GM19239 (cell line): ENCODE measurements at regions not wholly inside any gene's neighbourhood (a gene's known extent, or its start where the extent isn't known, plus 50 kb on each side); places are given as distances from the start of the nearest gene placed in this dataset.

ENCODE experiments used
- DNase-seq: peaks from one replicate; pipeline ENCODE4 v3.0.0; 2011; ENCODE audit warnings: low spot score; ENCODE audit not compliant: insufficient read length
- FAIRE-seq: peaks from 2 replicates; lab custom pipeline; 2011; peaks lifted over from hg19 to GRCh38; lab: Jason Lieb, UNC

DNA sequence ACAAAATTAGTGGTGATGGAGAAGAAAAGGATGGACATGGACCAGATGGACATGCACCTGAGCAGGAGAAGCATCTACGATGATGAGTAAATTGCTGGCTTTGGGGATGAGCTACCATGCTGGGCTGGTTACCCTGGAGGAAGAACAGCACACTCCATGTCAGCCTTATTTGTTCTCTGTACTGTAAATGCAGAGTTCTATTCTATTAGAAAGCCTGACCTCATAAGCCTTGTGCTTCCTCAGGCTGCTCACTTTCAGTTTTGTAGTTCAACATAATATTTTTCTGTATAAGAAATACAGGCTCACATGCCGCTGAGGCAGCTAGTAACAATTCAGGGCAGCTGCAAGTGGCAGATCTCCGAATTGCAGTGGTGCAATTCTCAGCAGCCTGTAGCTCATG lies 249.6 kb downstream of the PLA2G4A start:
- DNase-seq: no peak
- no peak for FAIRE-seq

DNA sequence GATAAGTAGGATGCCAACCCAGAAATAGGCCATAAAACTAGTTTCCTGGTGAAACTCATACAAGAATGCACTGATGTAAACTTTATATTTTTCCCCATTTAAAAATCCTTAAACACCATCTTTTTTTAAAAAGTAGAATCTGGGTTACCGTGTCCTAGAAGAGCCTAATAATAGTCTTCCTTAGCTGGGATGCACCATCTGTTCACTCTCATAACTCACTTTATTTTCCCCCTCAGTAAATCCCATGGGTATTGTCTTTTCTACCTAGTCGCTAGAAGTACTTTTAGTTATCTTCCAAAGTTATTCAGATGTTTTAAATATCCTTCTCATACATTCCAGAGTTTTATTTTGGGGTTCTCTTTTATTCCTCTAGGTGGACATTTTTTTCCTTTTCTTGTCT lies 250.2 kb downstream of the PLA2G4A start:
- DNase-seq: no peak
- no peak for FAIRE-seq

DNA sequence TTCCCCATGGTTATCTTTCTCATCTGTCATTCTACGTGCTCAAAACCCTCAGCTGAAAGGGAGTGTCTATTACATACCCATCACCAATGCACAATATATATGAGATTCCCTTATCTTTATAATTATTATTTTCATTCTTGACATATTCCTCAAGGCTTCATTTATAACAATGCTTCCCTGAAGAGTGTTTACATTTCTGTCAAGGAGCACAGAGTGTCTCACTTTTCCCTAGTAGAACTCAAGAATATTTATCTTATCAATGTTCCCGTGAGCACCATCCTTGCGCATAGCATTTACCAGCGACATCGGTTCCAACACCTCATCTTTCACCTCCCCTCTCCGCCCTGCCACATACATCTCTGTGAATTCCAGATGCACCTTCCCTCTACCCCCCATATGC lies 250.6 kb downstream of the PLA2G4A start:
- DNase-seq (no peak), FAIRE-seq (no peak)

DNA sequence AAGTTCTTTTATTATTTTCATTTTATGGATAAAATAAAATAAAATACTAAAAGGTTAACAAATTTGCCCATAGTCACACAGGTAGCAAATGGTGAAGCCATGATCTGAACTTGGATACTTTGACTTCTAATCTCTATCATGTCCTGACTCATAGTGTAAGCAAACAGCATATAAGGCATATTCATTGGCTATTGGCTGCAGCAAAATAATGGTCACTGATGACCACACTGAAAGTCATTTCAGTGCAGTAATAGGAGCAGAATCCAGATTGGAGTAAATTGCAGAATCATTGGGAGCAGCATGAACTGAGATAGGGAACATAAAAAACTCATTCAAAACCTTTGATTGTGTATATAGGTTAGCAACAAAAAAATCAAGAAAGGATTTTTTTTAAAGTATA lies 262.9 kb downstream of the PLA2G4A start:
- DNase-seq (no peak), FAIRE-seq (no peak)

DNA sequence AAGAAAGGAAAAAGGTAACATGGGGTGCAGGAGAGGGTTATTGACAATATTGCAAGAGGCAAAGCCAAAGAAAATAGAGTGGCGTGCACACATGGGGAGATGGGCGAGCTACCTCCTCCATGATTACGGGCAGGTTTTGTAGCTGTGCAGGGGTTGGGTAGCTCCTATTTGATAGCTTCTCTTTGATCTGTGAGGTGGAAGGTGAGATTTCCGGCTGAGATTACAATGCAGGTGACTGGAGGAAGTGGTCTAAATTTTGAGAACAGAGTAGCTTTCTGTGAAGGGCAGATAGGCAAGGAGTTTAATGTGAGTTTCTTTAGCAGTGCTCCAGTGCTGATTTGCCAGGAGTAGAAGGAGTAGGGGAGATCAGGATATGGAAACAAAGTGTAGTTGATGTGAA lies 263.4 kb downstream of the PLA2G4A start:
- DNase-seq (no peak), FAIRE-seq (no peak)

DNA sequence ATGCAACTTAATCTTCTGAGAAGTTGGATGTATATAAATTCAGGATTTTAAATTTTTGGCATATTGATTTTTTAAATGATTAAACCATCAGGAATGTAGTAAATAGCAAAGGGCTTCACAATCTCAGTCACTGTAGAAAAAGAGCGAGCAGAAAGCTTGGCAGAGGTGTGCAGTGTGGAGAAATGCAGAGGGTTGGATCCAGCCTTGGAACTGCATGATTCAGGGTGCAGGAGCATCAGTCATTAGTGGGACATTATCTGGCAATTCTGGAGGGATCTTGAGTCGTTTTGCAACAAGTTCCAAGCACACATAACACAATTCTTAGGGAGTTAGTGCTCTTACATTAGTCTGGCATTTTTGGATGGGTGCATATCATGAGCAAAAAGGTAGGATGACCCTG lies 267.9 kb downstream of the PLA2G4A start:
- FAIRE-seq: no peak
- no peak for DNase-seq

DNA sequence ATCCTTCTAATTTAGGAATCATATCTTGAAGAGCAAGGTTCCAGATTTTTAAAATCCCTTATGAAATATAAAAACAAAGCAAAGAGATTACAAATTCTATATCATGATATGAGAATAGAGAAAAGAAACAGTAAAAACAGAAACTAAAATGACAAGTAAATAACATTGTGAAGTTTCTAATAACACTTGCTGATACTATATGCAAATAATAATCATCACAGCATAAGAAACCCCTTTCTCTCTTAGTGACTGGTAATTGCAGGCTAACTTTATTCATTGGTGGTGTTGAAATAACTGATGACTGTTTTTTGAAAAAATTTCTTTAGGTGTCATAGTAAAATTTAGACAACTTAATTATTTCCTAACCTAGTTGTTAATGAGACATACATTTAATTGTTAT lies 281.6 kb downstream of the PLA2G4A start:
- DNase-seq: no peak
- no peak for FAIRE-seq

DNA sequence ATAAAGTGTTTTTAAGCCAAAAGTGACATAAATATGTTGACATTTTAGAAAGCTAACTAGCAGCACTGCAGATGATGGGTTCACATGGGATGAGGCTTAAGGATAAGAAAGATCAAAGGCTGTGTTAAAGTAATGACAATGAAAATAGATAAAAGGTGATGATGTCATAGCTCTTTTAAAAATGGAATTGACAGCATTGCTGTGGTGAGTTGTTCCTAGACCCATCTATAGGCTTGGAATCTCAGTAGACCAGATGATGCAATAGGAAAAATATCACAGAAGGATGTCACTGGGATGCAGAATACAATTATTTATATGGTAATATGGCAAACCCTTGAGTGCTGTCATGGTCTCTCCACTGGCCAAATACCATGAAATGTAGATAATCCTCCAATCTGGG lies 286.0 kb downstream of the PLA2G4A start:
- FAIRE-seq: no peak
- DNase-seq: no peak

DNA sequence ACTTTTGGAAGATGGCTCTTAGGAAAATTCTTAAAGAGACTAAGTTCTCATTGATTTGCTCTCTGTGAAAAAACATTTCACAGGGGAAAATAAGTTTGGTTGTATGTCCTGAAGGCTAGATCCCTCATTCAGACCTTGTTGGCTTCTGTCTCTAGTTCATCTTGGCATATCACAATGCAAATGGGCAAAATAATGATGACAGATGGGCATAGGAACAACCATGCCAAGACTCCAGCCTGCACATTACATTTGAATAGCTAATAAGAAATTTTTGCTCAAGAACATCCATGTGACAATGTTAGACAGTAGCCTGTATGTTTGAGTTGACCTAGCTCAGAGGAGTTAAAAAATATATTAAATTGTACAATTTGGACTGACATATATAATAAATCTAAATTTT lies 292.9 kb downstream of the PLA2G4A start:
- no peak for DNase-seq
- no peak for FAIRE-seq

DNA sequence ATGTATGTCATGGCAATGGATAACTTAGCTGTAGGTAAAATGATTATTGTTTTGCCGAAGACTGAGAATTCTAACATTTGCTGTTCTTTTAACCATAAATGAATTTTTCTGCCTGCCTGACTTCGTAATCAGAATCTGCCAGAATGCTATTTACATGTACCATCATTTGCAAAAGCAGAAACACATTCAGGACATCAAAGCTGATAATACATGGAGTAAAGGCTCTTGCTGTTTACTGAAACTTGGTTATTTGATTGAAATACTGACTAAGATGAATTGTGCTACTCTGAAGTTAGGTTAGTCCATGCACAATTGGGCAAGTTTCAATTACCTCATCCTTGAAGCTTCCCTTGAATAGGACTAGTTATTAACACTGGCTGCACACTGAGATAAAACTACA lies 293.8 kb downstream of the PLA2G4A start:
- DNase-seq (no peak), FAIRE-seq (no peak)

DNA sequence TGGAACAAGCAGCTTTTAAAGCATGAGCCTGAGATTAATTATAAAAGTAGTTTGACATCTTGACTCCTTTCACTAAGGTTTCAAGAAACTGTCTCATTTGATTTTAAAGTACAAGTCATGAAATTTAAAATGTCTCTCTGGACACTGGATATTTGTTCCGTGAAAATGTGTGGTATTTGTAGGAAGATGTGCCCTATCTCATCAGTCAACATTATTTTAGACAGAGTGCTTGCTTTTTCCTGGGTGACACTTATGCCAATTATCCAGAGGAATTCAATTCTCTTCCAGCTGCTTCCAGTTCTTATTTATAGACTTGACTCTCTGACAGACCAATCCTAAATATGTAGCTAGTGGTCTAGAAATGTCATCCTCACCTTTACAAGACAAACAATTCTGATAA lies 300.4 kb downstream of the PLA2G4A start:
- DNase-seq (no peak), FAIRE-seq (no peak)

DNA sequence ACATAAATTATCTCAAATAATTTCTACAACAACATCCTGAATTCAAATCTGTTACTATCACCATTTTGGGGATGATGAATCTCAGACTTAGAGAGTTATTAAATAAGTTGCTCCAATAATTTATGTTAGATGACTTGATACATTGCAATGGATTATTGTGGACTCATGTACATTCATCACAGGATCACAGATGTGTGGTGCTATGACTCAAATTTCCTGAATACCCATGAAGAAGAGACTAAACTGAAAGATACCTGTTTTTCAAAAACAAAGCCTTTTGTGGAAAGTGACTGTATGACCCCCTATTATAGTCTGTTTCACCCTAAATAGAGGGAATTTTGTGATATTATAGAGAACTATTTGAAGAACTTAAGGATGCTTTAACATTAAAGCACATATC lies 315.0 kb downstream of the PLA2G4A start:
- FAIRE-seq: no peak
- DNase-seq: no peak

DNA sequence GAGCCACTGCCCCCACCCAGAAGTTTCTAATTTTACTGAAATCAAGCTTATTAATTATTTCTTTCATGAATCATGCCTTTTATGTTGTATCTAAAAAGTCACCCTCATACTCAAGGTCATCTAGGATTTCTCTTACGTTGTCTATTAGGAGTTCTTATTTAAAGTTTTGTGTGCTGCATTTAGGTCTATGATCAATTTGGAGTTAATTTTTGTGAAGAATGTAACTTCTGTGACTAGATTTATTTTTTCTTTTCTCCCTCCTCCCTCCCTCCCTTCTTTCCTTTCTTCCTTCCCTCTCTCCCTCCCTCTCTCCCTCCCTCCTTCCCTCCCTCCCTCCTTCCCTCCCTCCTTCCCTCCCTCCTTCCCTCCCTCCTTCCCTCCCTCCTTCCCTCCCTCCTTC lies 317.6 kb downstream of the PLA2G4A start:
- FAIRE-seq: no peak
- no peak for DNase-seq

DNA sequence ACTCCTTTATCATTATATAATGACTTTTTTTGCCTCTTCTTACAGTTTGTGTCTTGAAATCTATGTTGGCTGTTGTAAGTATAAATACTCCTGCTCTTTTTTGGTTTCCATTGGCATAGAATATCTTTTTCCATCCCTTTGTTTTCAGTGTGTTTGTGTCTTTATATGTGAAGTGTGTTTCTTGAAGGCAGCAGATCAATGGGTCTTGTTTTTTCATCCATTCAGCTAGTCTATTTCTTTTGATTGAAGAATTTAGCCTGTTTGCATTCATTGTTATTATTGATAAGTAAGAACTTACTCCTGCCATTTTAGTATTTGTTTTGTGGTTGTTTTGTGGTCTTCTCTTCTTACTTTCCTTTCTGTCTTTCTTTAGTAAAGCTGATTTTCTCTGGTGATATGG lies 322.8 kb downstream of the PLA2G4A start:
- FAIRE-seq: no peak

DNA sequence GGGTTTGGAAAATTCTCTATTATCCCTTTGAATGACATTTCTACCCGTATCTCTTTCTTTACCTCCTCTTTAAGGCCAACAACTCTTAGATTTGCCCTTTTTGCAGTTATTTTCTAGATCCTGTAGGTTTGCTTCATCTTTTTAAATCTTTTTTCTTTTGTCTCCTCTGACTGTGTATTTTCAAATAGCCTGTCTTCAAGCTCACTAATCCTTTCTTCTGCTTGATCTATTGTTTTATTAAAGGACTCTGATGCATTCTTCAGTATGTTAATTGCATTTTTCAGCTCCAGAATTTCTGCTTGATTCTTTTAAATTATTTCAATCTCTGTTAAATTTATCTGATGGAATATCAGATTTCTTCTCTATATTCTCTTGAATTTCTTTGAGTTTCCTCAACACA lies 324.3 kb downstream of the PLA2G4A start:
- FAIRE-seq: no peak
- DNase-seq: no peak

More for the DNA sequence above, 322.8 kb downstream of the PLA2G4A start:
- no peak for DNase-seq

DNA sequence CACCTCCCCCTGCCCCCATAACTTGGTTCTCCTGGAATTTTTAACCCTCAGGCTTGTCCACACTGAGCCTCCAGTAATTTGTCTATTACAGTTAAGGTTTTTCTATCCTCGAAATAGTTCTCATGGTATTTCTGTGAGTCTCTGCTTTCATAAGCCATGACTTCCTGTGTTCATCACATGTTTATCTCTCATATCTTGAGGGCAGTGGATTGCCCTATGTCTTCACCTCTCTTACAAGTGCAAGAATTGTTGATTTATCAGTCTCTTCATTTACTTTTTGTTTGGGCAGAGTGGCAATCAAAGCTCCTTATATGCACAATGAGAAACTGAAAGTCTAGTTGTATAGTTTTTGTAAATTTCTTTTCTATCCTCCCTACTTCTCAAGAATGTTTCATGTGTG lies 328.4 kb downstream of the PLA2G4A start:
- FAIRE-seq: no peak
- no peak for DNase-seq

DNA sequence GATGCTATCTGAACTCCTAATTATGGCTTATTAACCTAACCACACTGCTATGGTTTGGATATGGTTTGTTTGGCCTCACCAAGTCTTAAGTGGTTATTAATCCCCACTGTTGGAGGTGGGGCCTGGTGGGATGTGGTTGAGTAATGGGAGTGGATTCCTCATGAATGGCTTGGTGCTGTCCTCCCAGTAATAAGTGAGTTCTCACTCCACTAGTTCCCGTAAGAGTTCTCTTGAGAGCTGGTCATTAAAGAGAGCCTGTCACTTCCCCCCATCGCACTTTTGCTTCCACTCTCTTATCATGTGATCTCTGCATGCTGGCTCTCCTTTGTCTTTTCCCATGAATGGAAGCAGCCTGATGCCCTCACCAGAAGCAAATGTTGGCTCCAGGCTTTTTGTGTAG lies 328.8 kb downstream of the PLA2G4A start:
- FAIRE-seq (no peak), DNase-seq (no peak)

DNA sequence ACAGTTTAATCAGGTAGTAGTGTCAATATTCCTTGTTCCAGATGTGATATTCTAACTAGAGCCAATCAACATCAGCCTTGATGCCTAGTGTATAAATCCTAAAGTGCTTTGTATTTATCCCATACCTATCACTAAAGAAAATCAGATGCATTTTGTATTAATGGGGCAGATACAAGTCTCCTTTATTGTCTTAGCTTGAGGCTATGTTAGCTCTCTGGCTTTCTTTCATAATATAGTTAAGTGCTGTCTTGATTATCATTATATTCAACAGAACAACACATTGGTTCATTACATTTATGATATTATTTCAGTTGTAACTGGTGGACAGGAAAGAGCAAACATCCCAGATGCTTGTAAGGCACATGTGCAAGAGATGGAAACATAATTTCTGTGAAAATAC lies 338.8 kb downstream of the PLA2G4A start:
- DNase-seq: no peak
- no peak for FAIRE-seq

DNA sequence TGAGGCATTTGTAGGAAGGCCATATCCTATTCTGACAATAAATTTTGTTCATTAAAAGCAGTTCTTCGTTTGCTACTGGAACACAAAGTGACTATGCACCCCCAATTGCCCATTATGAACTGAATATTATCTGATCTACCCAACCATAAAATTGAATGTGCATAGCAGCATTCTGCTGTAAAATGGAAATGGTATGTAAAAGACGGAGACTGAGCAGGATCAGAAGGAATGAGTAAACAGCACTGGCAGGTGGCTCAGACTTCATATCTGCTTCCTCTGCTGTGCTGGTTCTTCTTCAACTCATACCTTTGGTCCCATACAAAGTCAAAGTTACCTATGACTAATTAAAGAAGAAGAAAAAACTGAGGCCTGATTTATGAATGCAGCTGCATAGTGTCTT lies 339.5 kb downstream of the PLA2G4A start:
- no peak for FAIRE-seq

DNA sequence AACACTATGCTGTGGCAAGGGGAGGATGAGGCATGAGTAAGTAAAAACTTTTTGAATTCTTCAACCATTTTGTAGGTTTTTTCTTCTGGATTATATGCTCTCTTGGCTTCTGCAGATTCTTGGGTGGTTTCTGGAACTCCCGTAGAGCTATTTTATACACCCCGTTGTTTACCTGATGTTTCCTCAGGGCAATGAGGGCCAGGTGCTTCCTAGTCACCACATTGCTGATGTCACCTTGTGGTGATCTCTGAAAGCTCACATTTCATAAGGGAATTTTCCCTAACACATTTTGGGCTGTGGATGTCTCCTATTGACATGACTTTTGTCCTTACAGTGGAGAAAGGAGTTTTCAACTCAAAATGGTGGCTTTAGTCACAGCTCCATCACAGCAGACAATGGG lies 356.6 kb downstream of the PLA2G4A start:
- DNase-seq: no peak
- no peak for FAIRE-seq

More for the DNA sequence above, 339.5 kb downstream of the PLA2G4A start:
- no peak for DNase-seq

DNA sequence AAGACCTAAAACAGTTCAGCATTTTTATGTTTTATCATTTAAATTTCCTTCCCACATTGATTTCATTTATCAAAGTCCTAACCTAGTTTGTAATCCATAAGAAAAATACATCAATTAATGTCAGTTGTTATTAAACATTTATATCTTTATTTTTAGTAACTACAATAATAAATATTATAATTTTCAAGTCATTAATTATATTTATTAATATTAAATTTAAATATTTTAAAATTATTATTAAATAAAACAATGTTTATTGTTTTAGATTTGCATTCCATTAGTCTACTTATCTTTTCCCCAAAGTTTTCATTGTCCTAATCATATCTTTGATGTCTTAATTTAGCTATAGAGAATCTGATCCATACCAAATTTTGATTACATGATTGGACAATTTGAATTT lies 368.9 kb downstream of the PLA2G4A start:
- FAIRE-seq: no peak
- DNase-seq: no peak

DNA sequence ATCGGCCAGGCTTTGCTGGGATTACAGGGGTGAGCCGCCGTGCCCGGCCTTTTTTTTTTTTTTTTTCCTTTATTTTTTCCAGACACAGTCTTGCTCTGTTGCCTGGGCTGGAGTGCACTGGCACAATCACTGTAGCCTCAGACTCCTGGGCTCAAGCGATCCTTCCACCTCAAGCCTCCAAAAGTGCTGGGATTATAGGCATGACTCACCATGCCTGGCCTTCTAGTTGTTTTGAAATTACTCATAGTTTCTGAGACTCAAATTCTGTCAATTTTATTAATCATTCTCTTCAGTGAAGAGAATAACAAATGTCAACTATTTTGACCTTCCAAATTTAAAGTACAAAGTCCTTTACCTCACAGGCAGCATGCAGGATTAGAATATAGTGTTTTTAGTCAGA lies 374.5 kb downstream of the PLA2G4A start:
- DNase-seq: no peak
- FAIRE-seq: no peak

DNA sequence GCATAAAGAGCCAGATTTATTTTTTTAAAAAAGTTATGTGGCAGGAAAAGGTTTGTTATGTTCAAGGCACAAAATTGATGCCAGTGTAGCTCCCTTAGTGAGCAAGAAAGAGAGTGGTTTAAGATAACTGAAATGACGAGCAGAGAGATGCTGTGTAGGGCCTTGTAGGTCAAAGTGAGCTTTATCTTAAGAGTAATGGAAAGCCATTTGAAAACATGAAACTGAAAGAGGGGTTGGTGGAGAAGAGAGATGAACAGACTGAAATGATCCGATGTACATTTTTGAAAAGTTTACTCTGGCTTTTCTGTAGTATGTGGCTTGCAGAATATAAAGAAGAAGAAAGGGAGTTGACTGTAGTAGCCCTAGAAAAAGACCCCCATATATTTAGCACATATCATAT lies 383.6 kb downstream of the PLA2G4A start:
- FAIRE-seq (no peak), DNase-seq (no peak)
